GM12891 (cell line): ENCODE measurements at regions not wholly inside any gene's neighbourhood (a gene's known extent, or its start where the extent isn't known, plus 50 kb on each side); places are given as distances from the start of the nearest gene placed in this dataset.

Experiments used
- PAX5 ChIP-seq: IDR thresholded peaks from 2 replicates; pipeline ENCODE4 v1.6.1; 2011; ENCODE audit warnings: low read length, moderate library complexity, mild to moderate bottlenecking; ENCODE audit not compliant: insufficient read depth, severe bottlenecking
- POLR2A ChIP-seq: IDR thresholded peaks from 2 replicates; pipeline ENCODE4 v1.6.1; 2011; ENCODE audit warnings: low read depth, low read length, control low read depth
- POLR2AphosphoS5 ChIP-seq: IDR thresholded peaks from 2 replicates; pipeline ENCODE4 v1.6.1; 2011; ENCODE audit warnings: low read depth, low read length, control low read depth
- POU2F2 ChIP-seq: IDR thresholded peaks from 2 replicates; pipeline ENCODE4 v1.6.1; 2011; ENCODE audit warnings: low read depth, mild to moderate bottlenecking, control low read depth, low read length, moderate library complexity
- SPI1 ChIP-seq: IDR thresholded peaks from 2 replicates; pipeline ENCODE4 v1.6.1; 2011; ENCODE audit warnings: low read depth, low read length, control low read depth
- TAF1 ChIP-seq: IDR thresholded peaks from 2 replicates; pipeline ENCODE4 v1.6.1; 2011; ENCODE audit warnings: low read depth, low read length, control low read depth

DNA sequence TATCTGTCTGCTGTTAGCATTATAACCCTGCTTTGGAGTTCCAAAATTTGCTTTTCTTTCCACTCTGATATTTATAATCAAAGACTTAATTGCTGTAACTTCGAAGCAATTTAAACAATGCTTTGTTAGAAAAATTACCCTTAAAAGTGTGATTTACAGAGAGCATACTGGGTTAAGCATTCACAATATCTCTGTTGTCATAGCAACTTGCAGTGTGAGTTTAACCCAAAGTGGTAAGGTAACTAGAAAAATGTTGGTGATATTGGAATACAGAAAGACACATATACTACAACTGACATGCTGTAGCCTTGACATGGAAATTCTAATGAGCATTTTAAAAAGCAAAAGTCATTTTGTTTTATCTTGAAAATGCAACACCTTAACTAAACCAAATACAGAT lies 70.4 kb upstream of the SMLR1 start:
- no peak for TF ChIP-seq POLR2A
- no peak for TF ChIP-seq POLR2AphosphoS5
- no peak for TF ChIP-seq TAF1
- no peak for TF ChIP-seq SPI1
- no peak for TF ChIP-seq PAX5
- TF ChIP-seq POU2F2: no peak
